ENCODE measurements at regions not wholly inside any gene's neighbourhood (a gene's known extent, or its start where the extent isn't known, plus 50 kb on each side); places are given as distances from the start of the nearest gene placed in this dataset.

GRCh38 chr15:99474909-99475753 is 90.7 kb upstream of the MEF2A start:
- ATAC-seq: peak; percentile 59 to 64
- no peak for TF ChIP-seq CTCF (IDR thresholded peaks at IDR 0.05)
- peak; percentile 64 for DNase-seq
- Histone ChIP-seq H3K27me3 (ENCODE audit: low read depth) (no peaks in the 10 kb centered on the region), H3K27ac (peak overlapping the region; percentile 27), H3K4me3 (no peak overlapping the region), H3K4me1 (peaks cover 47% of the 10 kb centered on the region), H3K36me3 (no peaks in the 10 kb centered on the region), H3K9me3 (no peaks in the 10 kb centered on the region)
- intact Hi-C loops (cut with DNase I): no loop called here

GRCh38 chr15:99475754-99476412 is 89.9 kb upstream of the MEF2A start:
- H3K9me3 ChIP-seq: no peaks in the 10 kb centered on the region
- no peak overlapping the region for H3K4me3 ChIP-seq
- H3K36me3 ChIP-seq: no peaks in the 10 kb centered on the region
- no peak for TF ChIP-seq CTCF (IDR thresholded peaks at IDR 0.05)
- ATAC-seq (no peak), DNase-seq (no peak)
- H3K4me1 ChIP-seq: peaks cover 47% of the 10 kb centered on the region
- intact Hi-C loops (cut with DNase I): no loop called here
- no peaks in the 10 kb centered on the region for H3K27me3 ChIP-seq (ENCODE audit: low read depth)
- peak overlapping the region; percentile 27 for H3K27ac ChIP-seq

GRCh38 chr15:99476413-99477222 is 89.2 kb upstream of the MEF2A start:
- Histone ChIP-seq H3K27me3 (ENCODE audit: low read depth) (no peaks in the 10 kb centered on the region), H3K9me3 (no peaks in the 10 kb centered on the region), H3K4me3 (no peak overlapping the region), H3K36me3 (no peaks in the 10 kb centered on the region), H3K27ac (peak overlapping the region; percentile 27), H3K4me1 (peaks cover 47% of the 10 kb centered on the region)
- intact Hi-C loops (cut with DNase I): no loop called here
- TF ChIP-seq CTCF (IDR thresholded peaks at IDR 0.05): no peak
- ATAC-seq (peak; percentile 57 to 58), DNase-seq (peak; percentile 62)

- ATAC-seq: no peak
Observed at GRCh38 chr15:99477791-99478471, 87.9 kb upstream of the MEF2A start.

More at GRCh38 chr15:99477791-99478471, 87.9 kb upstream of the MEF2A start:
- H3K9me3 ChIP-seq: no peaks in the 10 kb centered on the region
- H3K36me3 ChIP-seq: no peaks in the 10 kb centered on the region
- intact Hi-C loops (cut with DNase I): no loop called here
- H3K27ac ChIP-seq: no peak overlapping the region
- H3K4me1 ChIP-seq: peaks cover 47% of the 10 kb centered on the region
- no peak for TF ChIP-seq CTCF (IDR thresholded peaks at IDR 0.05)
- no peak overlapping the region for H3K4me3 ChIP-seq
- DNase-seq: no peak
- no peaks in the 10 kb centered on the region for H3K27me3 ChIP-seq (ENCODE audit: low read depth)

Measured in lower lobe of right lung (tissue), 2 donors.